WTC11 (cell line): ENCODE measurements at regions not wholly inside any gene's neighbourhood (a gene's known extent, or its start where the extent isn't known, plus 50 kb on each side); places are given as distances from the start of the nearest gene placed in this dataset.

Experiments used
- ATAC-seq: fragments of 200-7000 bp; cut with Tn5 transposase; 2 replicates; pipeline ENCODE4 v1.10.0; 2021; ENCODE audit warnings: mild to moderate bottlenecking, moderate library complexity
- CTCF ChIA-PET: fragments of 300-600 bp; sonication (Branson Sonifier 250); formaldehyde crosslinking; loops from one replicate; lab custom pipeline; 2021; ENCODE audit warnings: antibody characterized with exemption; lab: Charles Lee
- POLR2A ChIA-PET: fragments of 350-600 bp; sonication (Branson Sonifier 250); formaldehyde crosslinking; loops from one replicate; lab custom pipeline; 2021; ENCODE audit warnings: antibody characterized with exemption; lab: Charles Lee
- DNase-seq: peaks from one replicate; pipeline ENCODE4 v3.0.0; 2021; ENCODE audit warnings: low spot score
- H3K27ac Mint-ChIP-seq: 2 replicates; pipeline ENCODE4 v1.8.0; 2021; ENCODE audit warnings: mixed read lengths
- H3K27me3 Mint-ChIP-seq: 2 replicates; pipeline ENCODE4 v1.8.0; 2021; ENCODE audit warnings: low read depth, mild to moderate bottlenecking, moderate library complexity, mixed read lengths
- H3K36me3 Mint-ChIP-seq: 2 replicates; pipeline ENCODE4 v1.8.0; 2021; ENCODE audit warnings: mixed read lengths
- H3K4me1 Mint-ChIP-seq: 2 replicates; pipeline ENCODE4 v1.8.0; 2022; ENCODE audit warnings: mixed read lengths
- H3K4me3 Mint-ChIP-seq: 2 replicates; pipeline ENCODE4 v1.8.0; 2021; ENCODE audit warnings: mild to moderate bottlenecking, moderate library complexity, mixed read lengths
- H3K9me3 Mint-ChIP-seq: 2 replicates; pipeline ENCODE4 v1.8.0; 2021; ENCODE audit warnings: mixed read lengths
- EMX1 ChIP-seq: fragments of 250-450 bp; sonication (Bioruptor Pico); IDR thresholded peaks from 2 replicates; pipeline ENCODE4 v1.8.0; 2021; ENCODE audit warnings: mild to moderate bottlenecking
- FOXP1 ChIP-seq: sonication (generic); formaldehyde crosslinking; IDR thresholded peaks from 2 replicates; pipeline ENCODE4 v1.8.0; 2022; ENCODE audit warnings: missing genetic modification reagents, mild to moderate bottlenecking, moderate library complexity, borderline replicate concordance
- JAZF1 ChIP-seq: fragments of 250-450 bp; sonication (Bioruptor Pico); IDR thresholded peaks from 2 replicates; pipeline ENCODE4 v1.9.0; 2021; ENCODE audit warnings: moderate library complexity, mild to moderate bottlenecking, inconsistent platforms
- MXD4 ChIP-seq: fragments of 250-450 bp; sonication (Bioruptor Pico); IDR thresholded peaks from 2 replicates; pipeline ENCODE4 v1.8.0; 2021; ENCODE audit warnings: mild to moderate bottlenecking, moderate library complexity, borderline replicate concordance
- NFE2L1 ChIP-seq: sonication (generic); formaldehyde crosslinking; IDR thresholded peaks from 2 replicates; pipeline ENCODE4 v1.8.1; 2023; ENCODE audit warnings: missing genetic modification reagents
- SMAD3 ChIP-seq: sonication (generic); formaldehyde crosslinking; IDR thresholded peaks from 2 replicates; pipeline ENCODE4 v1.8.0; 2022; ENCODE audit warnings: missing genetic modification reagents, mild to moderate bottlenecking, borderline replicate concordance
- TEAD1 ChIP-seq: sonication (generic); formaldehyde crosslinking; IDR thresholded peaks from 2 replicates; pipeline ENCODE4 v1.8.0; 2022; ENCODE audit warnings: mild to moderate bottlenecking, missing genetic modification reagents
- ZBTB21 ChIP-seq: sonication (generic); formaldehyde crosslinking; IDR thresholded peaks from 2 replicates; pipeline ENCODE4 v1.8.1; 2023; ENCODE audit warnings: mild to moderate bottlenecking, missing genetic modification reagents, borderline replicate concordance
- ZNF138 ChIP-seq: sonication (generic); formaldehyde crosslinking; conservative IDR thresholded peaks from 2 replicates; pipeline ENCODE4 v1.8.1; 2022; ENCODE audit warnings: mild to moderate bottlenecking, moderate library complexity, missing genetic modification reagents
- ZNF671 ChIP-seq: fragments of 250-450 bp; sonication (Bioruptor Pico); IDR thresholded peaks from 2 replicates; pipeline ENCODE4 v1.8.0; 2021; ENCODE audit warnings: mild to moderate bottlenecking
- TF ChIP-seq, protein P1 (sequence below): sonication (generic); formaldehyde crosslinking; IDR thresholded peaks from 2 replicates; pipeline ENCODE4 v1.8.1; 2022; ENCODE audit warnings: low read depth, missing genetic modification reagents, borderline replicate concordance
- TF ChIP-seq, protein P2 (sequence below): sonication (generic); formaldehyde crosslinking; IDR thresholded peaks from 2 replicates; pipeline ENCODE4 v1.8.1; 2022; ENCODE audit warnings: missing genetic modification reagents, borderline replicate concordance
- TF ChIP-seq, protein P3 (sequence below): sonication (generic); formaldehyde crosslinking; IDR thresholded peaks from 2 replicates; pipeline ENCODE4 v1.8.1; 2022; ENCODE audit warnings: mild to moderate bottlenecking, missing genetic modification reagents, moderate library complexity, borderline replicate concordance
- TF ChIP-seq, protein P4 (sequence below): sonication (generic); formaldehyde crosslinking; IDR thresholded peaks from 2 replicates; pipeline ENCODE4 v1.8.0; 2022; ENCODE audit warnings: mild to moderate bottlenecking, missing genetic modification reagents
- TF ChIP-seq, protein P5 (sequence below): fragments of 250-450 bp; sonication (Bioruptor Pico); IDR thresholded peaks from 2 replicates; pipeline ENCODE4 v1.9.0; 2021; ENCODE audit warnings: moderate library complexity, mild to moderate bottlenecking, inconsistent platforms, borderline replicate concordance
- TF ChIP-seq, protein P6 (sequence below): fragments of 200-600 bp; IDR thresholded peaks from 2 replicates; pipeline ENCODE4 v1.8.0; 2022; ENCODE audit warnings: antibody characterized with exemption
- TF ChIP-seq, protein P7 (sequence below): fragments of 250-450 bp; sonication (Bioruptor Pico); conservative IDR thresholded peaks from 2 replicates; pipeline ENCODE4 v1.9.0; 2021; ENCODE audit warnings: mild to moderate bottlenecking
- TF ChIP-seq, protein P8 (sequence below): sonication (generic); formaldehyde crosslinking; IDR thresholded peaks from 2 replicates; pipeline ENCODE4 v1.8.1; 2023; ENCODE audit warnings: mild to moderate bottlenecking, moderate library complexity, missing genetic modification reagents
- TF ChIP-seq, protein P9 (sequence below): sonication (generic); formaldehyde crosslinking; IDR thresholded peaks from 2 replicates; pipeline ENCODE4 v1.8.1; 2023; ENCODE audit warnings: mild to moderate bottlenecking, missing genetic modification reagents, moderate library complexity

DNA sequence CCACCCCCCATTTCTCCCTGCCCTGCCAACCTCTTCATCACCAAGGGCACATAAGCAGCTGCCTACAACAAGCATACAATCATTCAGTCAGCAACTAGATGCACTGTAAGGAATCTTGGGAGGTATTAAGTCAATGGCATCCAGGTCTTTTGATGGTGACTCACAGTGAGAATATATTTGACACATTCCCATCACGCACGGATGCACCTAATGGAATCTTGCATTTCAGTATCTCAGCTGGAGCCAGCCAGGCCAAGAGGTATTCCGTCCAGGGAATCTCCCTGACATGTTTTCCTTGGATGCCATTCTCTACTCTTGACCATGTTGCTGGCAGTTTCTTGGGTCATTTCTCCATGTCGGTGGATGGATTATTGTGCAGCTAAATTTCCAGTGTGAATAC lies 73.9 kb upstream of the CAPRIN2 start:
- Mint-ChIP-seq H3K36me3 (no peaks in the 10 kb centered on the region), H3K9me3 (peaks cover 13% of the 10 kb centered on the region), H3K4me1 (peaks cover 4% of the 10 kb centered on the region; the same call in 1 of the 2 replicates)
- ChIA-PET CTCF (no interaction called here), POLR2A (no interaction called here)
- TF ChIP-seq, protein P1, sequence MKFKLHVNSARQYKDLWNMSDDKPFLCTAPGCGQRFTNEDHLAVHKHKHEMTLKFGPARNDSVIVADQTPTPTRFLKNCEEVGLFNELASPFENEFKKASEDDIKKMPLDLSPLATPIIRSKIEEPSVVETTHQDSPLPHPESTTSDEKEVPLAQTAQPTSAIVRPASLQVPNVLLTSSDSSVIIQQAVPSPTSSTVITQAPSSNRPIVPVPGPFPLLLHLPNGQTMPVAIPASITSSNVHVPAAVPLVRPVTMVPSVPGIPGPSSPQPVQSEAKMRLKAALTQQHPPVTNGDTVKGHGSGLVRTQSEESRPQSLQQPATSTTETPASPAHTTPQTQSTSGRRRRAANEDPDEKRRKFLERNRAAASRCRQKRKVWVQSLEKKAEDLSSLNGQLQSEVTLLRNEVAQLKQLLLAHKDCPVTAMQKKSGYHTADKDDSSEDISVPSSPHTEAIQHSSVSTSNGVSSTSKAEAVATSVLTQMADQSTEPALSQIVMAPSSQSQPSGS: no peak
- TF ChIP-seq, protein P2, sequence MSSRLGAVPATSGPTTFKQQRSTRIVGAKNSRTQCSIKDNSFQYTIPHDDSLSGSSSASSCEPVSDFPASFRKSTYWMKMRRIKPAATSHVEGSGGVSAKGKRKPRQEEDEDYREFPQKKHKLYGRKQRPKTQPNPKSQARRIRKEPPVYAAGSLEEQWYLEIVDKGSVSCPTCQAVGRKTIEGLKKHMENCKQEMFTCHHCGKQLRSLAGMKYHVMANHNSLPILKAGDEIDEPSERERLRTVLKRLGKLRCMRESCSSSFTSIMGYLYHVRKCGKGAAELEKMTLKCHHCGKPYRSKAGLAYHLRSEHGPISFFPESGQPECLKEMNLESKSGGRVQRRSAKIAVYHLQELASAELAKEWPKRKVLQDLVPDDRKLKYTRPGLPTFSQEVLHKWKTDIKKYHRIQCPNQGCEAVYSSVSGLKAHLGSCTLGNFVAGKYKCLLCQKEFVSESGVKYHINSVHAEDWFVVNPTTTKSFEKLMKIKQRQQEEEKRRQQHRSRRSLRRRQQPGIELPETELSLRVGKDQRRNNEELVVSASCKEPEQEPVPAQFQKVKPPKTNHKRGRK (CRISPR knock-in tag): no peak
- TF ChIP-seq, protein P3, sequence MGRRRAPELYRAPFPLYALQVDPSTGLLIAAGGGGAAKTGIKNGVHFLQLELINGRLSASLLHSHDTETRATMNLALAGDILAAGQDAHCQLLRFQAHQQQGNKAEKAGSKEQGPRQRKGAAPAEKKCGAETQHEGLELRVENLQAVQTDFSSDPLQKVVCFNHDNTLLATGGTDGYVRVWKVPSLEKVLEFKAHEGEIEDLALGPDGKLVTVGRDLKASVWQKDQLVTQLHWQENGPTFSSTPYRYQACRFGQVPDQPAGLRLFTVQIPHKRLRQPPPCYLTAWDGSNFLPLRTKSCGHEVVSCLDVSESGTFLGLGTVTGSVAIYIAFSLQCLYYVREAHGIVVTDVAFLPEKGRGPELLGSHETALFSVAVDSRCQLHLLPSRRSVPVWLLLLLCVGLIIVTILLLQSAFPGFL: no peak
- TF ChIP-seq, protein P4, sequence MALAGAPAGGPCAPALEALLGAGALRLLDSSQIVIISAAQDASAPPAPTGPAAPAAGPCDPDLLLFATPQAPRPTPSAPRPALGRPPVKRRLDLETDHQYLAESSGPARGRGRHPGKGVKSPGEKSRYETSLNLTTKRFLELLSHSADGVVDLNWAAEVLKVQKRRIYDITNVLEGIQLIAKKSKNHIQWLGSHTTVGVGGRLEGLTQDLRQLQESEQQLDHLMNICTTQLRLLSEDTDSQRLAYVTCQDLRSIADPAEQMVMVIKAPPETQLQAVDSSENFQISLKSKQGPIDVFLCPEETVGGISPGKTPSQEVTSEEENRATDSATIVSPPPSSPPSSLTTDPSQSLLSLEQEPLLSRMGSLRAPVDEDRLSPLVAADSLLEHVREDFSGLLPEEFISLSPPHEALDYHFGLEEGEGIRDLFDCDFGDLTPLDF (CRISPR knock-in tag): no peak
- TF ChIP-seq ZNF138 (CRISPR knock-in tag) (no peak), FOXP1 (no peak), ZBTB21 (no peak), EMX1 (CRISPR knock-in tag) (no peak), ZNF671 (no peak), MXD4 (no peak)
- TF ChIP-seq, protein P5, sequence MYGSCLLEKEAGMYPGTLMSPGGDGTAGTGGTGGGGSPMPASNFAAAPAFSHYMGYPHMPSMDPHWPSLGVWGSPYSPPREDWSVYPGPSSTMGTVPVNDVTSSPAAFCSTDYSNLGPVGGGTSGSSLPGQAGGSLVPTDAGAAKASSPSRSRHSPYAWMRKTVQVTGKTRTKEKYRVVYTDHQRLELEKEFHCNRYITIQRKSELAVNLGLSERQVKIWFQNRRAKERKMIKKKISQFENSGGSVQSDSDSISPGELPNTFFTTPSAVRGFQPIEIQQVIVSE (CRISPR knock-in tag): no peak
- TF ChIP-seq, protein P6, sequence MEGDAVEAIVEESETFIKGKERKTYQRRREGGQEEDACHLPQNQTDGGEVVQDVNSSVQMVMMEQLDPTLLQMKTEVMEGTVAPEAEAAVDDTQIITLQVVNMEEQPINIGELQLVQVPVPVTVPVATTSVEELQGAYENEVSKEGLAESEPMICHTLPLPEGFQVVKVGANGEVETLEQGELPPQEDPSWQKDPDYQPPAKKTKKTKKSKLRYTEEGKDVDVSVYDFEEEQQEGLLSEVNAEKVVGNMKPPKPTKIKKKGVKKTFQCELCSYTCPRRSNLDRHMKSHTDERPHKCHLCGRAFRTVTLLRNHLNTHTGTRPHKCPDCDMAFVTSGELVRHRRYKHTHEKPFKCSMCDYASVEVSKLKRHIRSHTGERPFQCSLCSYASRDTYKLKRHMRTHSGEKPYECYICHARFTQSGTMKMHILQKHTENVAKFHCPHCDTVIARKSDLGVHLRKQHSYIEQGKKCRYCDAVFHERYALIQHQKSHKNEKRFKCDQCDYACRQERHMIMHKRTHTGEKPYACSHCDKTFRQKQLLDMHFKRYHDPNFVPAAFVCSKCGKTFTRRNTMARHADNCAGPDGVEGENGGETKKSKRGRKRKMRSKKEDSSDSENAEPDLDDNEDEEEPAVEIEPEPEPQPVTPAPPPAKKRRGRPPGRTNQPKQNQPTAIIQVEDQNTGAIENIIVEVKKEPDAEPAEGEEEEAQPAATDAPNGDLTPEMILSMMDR: no peak
- TF ChIP-seq, protein P7, sequence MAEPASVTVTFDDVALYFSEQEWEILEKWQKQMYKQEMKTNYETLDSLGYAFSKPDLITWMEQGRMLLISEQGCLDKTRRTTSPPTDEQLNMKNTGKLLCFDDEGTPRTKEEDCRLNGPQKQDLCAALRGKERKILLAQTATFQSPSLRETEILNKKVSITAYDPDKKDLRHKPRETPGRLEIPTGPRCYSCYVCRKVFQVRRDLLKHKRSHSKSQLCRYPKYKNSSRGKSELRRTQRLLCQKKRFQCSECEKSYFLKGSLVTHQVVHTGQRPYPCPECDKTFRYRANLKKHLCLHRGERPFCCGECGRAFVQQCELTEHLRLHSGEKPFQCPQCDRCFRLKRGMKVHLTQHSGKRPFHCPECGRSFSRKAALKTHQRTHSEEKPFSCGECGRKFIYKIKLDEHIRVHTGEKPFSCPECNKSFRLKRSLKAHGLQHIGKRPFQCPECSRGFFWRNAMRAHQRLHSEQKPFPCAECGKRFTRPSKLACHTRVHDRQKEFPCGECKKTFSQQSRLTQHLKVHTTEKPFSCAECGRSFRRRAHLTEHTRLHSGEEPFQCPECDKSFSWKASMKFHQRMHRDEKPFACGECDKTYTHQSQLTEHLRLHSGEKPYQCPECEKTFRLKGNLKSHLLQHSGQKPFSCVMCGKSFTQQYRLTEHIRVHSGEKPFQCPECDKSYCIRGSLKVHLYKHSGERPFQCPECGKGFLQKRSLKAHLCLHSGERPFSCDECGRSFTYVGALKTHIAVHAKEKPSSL (CRISPR knock-in tag): no peak
- TF ChIP-seq, all 79 proteins: peak for 0
- Mint-ChIP-seq H3K4me3 (no peak overlapping the region), H3K27me3 (peaks cover 34% of the 10 kb centered on the region), H3K27ac (no peak overlapping the region)
- no peak for ATAC-seq
- no peak for DNase-seq

DNA sequence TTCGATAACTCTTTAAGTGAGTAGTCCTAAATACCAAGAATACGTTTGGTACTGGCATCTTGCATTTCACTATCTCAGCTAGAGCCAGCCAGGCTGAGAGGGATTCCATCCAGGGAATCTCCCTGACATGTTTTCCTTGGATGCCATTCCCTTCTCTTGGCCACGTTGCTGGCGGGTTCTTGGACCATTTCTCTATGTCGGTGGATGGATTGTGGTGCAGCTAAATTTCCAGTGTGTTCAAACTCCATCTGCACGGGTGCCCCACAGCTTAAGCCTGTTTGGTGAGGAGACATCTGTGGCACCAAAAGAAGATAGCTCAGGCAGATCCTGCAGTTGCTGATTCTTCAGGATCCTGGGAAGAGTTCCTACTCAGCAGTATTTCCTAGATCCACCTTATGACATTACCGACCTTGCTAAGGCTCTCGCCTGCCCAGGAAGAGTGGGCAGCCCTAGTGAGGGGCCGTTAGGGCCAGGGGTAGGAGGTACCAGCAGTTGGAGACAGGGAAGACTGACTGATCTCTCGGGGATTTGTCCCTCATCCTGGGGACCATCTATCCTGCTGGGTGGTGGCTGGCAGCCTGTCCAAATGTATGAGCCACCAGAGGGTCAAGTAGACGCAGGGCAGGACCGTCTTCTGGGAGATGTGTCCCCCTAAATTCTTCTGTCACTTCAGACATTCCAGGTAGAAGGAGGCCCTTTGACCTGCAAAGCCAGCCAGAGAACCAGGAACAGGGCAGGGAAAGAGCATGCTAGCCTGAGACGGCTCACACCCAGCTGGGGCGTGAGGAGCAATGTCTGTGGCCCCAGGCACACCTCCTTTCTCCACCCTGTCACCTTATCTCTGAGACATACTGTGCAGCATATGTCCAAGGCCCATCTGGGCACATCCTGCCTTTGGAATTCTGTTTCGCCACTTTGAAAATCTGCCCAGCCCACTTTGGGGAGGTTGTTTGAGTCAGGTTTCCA lies 72.6 kb upstream of the CAPRIN2 start:
- Mint-ChIP-seq H3K9me3 (peaks cover 6% of the 10 kb centered on the region), H3K36me3 (no peaks in the 10 kb centered on the region), H3K4me1 (peaks cover 10% of the 10 kb centered on the region), H3K27me3 (peaks cover 44% of the 10 kb centered on the region), H3K4me3 (no peak overlapping the region), H3K27ac (no peak overlapping the region)
- ChIA-PET CTCF (interaction anchor here (1.2 kb wide), 1 partner anchor 159 kb away, joined by 3 read pairs; no protein-coding TSS in a partner anchor), POLR2A (no interaction called here)
- DNase-seq (no peak), ATAC-seq (no peak)
- TF ChIP-seq SMAD3 (CRISPR knock-in tag) (no peak), JAZF1 (CRISPR knock-in tag) (no peak), NFE2L1 (CRISPR knock-in tag) (no peak), TEAD1 (no peak)
- TF ChIP-seq, protein P8, sequence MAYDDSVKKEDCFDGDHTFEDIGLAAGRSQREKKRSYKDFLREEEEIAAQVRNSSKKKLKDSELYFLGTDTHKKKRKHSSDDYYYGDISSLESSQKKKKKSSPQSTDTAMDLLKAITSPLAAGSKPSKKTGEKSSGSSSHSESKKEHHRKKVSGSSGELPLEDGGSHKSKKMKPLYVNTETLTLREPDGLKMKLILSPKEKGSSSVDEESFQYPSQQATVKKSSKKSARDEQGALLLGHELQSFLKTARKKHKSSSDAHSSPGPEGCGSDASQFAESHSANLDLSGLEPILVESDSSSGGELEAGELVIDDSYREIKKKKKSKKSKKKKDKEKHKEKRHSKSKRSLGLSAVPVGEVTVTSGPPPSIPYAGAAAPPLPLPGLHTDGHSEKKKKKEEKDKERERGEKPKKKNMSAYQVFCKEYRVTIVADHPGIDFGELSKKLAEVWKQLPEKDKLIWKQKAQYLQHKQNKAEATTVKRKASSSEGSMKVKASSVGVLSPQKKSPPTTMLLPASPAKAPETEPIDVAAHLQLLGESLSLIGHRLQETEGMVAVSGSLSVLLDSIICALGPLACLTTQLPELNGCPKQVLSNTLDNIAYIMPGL (CRISPR knock-in tag): no peak
- TF ChIP-seq, protein P9, sequence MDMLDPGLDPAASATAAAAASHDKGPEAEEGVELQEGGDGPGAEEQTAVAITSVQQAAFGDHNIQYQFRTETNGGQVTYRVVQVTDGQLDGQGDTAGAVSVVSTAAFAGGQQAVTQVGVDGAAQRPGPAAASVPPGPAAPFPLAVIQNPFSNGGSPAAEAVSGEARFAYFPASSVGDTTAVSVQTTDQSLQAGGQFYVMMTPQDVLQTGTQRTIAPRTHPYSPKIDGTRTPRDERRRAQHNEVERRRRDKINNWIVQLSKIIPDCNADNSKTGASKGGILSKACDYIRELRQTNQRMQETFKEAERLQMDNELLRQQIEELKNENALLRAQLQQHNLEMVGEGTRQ (CRISPR knock-in tag): no peak
